GM19025 (cell line): ENCODE measurements at regions not wholly inside any gene's neighbourhood (a gene's known extent, or its start where the extent isn't known, plus 50 kb on each side); places are given as distances from the start of the nearest gene placed in this dataset.
"Not testable (repeated sequence)": the region's sequence is repeated elsewhere in the genome, so short reads cannot be mapped to it uniquely, and the experiment has no call there.

Experiments used
- ATAC-seq: cut with Tn5 transposase; IDR thresholded peaks from one replicate; pipeline ENCODE4 v1.9.1; 2021; ENCODE audit warnings: mild to moderate bottlenecking, low read depth, moderate library complexity; ENCODE audit not compliant: unreplicated experiment

- no peak for ATAC-seq
Measured at GRCh38 chr7:120014925-120015465, 258.0 kb upstream of the KCND2 start.

GRCh38 chr7:120021085-120021484 lies 251.9 kb upstream of the KCND2 start:
- no peak for ATAC-seq

GRCh38 chr7:120023494-120024167 lies 249.3 kb upstream of the KCND2 start:
- ATAC-seq, result no peak

- ATAC-seq, result no peak
Measured at GRCh38 chr7:120028636-120029035, 244.3 kb upstream of the KCND2 start.

GRCh38 chr7:120030876-120031275 lies 242.1 kb upstream of the KCND2 start:
- no peak for ATAC-seq

- peak; percentile 71 for ATAC-seq
Measured at GRCh38 chr7:120033114-120033513, 239.9 kb upstream of the KCND2 start.

GRCh38 chr7:120039138-120039537 lies 233.8 kb upstream of the KCND2 start:
- ATAC-seq, result no peak

GRCh38 chr7:120041798-120042197 lies 231.2 kb upstream of the KCND2 start:
- no peak for ATAC-seq

GRCh38 chr7:120043250-120043649 lies 229.7 kb upstream of the KCND2 start:
- no peak for ATAC-seq

GRCh38 chr7:120052884-120053382 lies 220.0 kb upstream of the KCND2 start:
- no peak for ATAC-seq

- no peak for ATAC-seq
Measured at GRCh38 chr7:120053390-120053961, 219.5 kb upstream of the KCND2 start.

GRCh38 chr7:120054376-120055100 lies 218.4 kb upstream of the KCND2 start:
- no peak for ATAC-seq

GRCh38 chr7:120055300-120055699 lies 217.7 kb upstream of the KCND2 start:
- no peak for ATAC-seq

- no peak for ATAC-seq
Measured at GRCh38 chr7:120056227-120056626, 216.7 kb upstream of the KCND2 start.

GRCh38 chr7:120059641-120060040 lies 213.3 kb upstream of the KCND2 start:
- ATAC-seq, result no peak

- ATAC-seq, result no peak
Measured at GRCh38 chr7:120060281-120060680, 212.7 kb upstream of the KCND2 start.

GRCh38 chr7:120060875-120061274 lies 212.1 kb upstream of the KCND2 start:
- no peak for ATAC-seq

GRCh38 chr7:120064565-120064964 lies 208.4 kb upstream of the KCND2 start:
- ATAC-seq, result peak; percentile 60

- ATAC-seq, result not testable (repeated sequence)
Measured at GRCh38 chr7:120066898-120067297, 206.1 kb upstream of the KCND2 start.

- ATAC-seq, result no peak
Measured at GRCh38 chr7:120070201-120070600, 202.8 kb upstream of the KCND2 start.

GRCh38 chr7:120077777-120078176 lies 195.2 kb upstream of the KCND2 start:
- no peak for ATAC-seq
